DMS153 (cell line): ENCODE measurements at regions not wholly inside any gene's neighbourhood (a gene's known extent, or its start where the extent isn't known, plus 50 kb on each side); places are given as distances from the start of the nearest gene placed in this dataset.
"Not testable (repeated sequence)": the region's sequence is repeated elsewhere in the genome, so short reads cannot be mapped to it uniquely, and the experiment has no call there.

ENCODE experiments used
- DNase-seq: peaks from one replicate; lab custom pipeline; 2025; lab: John Stamatoyannopoulos, UW

GRCh38 chr5:103993031-103993430, 430.4 kb upstream of the NUDT12 start:
- no peak for DNase-seq

DNA sequence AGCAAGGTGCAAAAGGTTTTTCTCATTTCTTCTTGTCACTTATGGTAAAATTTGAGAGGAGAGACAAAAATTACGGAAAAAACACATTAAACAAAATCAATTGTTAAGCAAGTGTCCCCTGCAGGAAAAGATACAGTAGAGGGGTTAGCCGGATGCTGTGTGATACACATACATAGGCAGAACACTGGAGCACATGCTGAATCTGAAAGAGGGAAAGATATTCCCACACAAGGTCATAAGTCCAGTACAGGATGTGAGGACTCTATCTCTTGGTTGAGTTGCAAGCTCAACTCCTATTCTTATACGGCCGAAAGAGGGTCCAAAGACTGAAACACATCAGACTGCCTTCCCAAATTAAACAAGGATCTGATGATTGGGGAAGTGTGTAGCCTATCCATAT, 427.5 kb upstream of the NUDT12 start:
- DNase-seq = no peak

DNA sequence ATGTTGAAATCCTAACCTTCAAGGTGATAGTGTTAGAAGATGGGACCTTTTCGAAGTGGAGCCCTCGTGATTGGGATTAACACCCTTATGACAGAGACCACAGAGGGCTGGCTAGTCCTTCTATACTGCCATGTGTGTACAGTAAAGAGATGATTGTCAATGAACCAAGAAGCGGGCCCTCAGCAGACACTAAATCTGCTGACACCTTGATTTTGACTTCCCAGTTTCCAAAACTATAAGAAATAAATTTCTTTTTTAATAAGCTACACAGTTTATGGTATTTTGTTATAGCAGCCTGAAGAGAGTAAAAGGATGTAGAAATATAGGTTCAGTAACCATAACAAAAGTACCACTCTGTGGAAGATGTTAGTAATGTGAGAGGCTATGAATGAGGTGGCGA, 419.0 kb upstream of the NUDT12 start:
- DNase-seq = no peak

DNA sequence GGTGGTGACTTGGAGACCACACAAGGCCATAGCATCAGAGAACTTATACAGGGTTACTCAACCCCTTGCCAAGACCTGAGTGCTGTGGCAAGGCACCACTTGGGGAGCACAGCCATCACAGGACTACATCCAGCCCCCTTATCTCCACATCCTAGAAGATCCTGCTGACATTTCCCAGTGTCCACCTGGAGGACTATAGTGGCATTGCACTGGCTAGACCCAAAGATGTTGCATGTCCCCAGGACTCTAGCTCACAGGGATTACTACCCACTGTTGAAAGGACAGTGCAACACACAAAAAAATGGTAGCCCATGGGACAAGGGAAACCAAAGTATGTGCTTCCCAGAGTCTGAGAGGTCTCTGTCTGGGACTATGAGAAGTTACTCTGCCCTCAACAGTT, 411.1 kb upstream of the NUDT12 start:
- DNase-seq = no peak

DNA sequence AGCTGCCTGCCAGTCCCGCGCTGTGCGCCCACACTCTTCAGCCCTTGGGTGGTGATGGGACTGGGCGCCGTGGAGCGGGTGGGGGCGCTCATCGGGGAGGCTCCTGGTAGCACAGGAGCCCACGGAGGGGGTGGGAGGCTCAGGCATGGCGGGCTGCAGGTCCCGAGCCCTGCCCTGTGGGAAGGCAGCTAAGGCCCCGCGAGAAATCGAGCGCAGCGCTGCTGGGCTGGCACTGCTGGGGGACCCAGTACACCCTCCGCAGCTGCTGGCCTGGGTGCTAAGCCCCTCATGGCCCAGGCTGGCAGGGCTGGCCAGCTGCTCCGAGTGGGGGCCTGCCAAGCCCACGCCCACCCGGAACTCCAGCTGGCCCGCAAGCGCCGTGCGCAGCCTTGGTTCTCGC, 403.7 kb upstream of the NUDT12 start:
- not testable (repeated sequence) for DNase-seq

GRCh38 chr5:103962023-103962422, 399.4 kb upstream of the NUDT12 start:
- no peak for DNase-seq

GRCh38 chr5:103953601-103954382, 391.2 kb upstream of the NUDT12 start:
- DNase-seq = no peak

GRCh38 chr5:103951776-103952175, 389.2 kb upstream of the NUDT12 start:
- peak; percentile 10 for DNase-seq

- DNase-seq = no peak
Observed at GRCh38 chr5:103943230-103943629, 380.6 kb upstream of the NUDT12 start.

- no peak for DNase-seq
Observed at GRCh38 chr5:103942587-103943186, 380.1 kb upstream of the NUDT12 start.

DNA sequence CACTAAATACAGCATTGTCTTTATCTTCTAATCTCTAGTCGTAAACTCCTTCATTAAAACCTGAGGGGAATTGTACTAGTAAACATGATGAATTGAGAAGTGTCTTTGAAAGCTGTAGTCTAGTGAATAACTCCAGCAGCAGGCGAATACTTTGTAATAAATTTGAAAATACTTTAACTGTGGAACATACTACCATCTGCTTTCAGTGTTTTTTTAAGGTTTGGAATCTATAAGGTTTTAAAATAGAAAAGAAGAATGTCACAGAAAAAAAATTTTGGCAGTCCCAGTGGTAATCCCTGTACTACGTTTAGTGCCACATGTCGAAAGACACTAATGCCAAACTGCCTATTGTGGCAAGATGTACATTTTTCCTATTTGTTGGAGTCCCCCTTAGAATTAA, 379.0 kb upstream of the NUDT12 start:
- DNase-seq = no peak

DNA sequence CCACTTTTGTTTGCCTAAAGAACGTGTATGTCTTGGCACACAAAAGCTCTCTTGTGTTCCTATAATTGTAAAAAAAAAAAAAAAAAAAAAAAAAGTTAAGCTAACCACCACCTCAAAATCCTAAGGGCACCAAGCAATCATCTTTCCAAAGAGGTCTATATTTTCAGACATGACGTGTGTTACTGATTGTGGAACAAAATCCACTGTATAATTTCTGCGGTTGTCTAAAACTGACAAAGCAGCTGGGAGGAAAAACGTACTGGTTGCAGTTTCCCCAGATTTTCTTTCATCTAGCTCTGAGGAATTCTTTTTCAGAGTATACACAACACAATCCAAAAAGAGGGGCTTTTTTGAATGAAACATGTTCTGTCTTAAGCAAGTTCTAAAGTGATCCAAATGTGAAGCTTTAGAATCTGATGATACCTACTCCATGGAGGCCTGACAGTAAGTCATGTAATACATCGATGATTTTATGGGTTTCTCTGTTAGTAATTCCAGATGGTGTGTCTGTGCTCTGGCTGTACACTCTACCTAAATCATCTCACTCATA, 375.6 kb upstream of the NUDT12 start:
- no peak for DNase-seq

DNA sequence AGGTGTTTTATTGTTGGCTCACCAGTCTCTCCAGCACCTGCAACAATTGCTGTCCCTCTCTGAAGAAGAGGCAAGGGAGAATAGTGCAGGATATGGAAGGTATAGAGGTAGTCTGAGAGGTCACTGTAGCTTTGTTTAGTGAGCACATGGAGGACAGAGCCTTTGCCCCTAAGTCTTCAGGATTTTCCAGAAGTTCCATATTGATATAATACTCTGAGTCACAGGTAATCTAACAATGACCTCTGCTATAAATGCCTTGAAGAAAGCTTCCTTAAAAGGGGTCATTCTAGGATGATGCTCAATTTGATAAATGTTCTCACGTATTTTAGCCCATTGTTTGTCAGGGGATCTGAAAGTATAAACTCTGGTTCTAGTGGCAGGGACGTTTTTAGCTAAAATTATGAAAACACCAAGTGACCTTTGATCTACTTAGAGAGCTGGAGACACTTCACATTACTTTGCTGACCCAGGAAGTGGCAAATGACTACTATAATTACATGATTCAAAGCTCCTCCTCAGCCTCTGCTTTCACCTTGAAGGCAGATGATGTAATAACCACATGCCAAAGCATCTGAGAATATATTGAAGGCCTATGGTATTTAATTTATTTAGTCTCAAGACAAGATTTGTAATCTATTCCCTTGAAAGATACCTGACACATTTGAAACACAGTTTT, 366.9 kb upstream of the NUDT12 start:
- DNase-seq = no peak

DNA sequence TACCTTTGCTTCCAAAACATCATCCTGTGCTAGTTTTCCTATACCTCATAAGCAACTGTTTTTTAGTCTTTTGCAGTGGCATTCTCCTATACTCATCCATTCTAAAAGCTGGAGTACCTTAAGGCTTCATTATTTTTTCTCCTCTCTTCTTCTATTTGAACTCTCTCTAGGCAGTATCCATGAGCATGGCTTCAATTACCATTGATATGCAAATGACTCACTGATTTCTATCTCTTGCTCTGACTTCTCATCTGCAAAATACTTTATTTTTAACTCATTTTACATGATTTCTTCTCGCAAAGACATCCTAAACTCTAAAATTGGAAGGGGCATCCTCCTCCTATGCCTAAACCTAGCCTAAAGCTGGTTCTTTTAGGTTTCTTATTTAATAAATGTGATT, 365.1 kb upstream of the NUDT12 start:
- no peak for DNase-seq

GRCh38 chr5:103923616-103924168, 361.1 kb upstream of the NUDT12 start:
- no peak for DNase-seq

DNA sequence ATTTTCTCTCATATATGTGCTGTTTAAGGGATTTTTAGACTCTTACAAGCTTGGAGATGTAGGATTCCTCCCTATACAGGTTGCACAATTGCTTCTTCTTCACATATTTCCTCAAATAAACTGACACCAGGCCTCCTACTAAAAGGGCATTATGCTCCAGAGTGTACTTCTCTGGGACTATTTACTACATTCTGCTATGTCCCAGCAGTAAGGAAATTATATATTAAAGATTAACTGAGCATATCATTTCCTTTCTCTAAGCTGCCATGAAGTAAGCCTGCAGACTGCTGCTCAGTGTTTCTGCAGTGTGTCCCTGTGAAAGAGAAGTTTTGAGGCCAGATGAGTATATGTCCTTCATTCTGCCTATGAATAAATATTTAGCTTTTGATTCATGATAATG, 356.9 kb upstream of the NUDT12 start:
- DNase-seq = no peak

DNA sequence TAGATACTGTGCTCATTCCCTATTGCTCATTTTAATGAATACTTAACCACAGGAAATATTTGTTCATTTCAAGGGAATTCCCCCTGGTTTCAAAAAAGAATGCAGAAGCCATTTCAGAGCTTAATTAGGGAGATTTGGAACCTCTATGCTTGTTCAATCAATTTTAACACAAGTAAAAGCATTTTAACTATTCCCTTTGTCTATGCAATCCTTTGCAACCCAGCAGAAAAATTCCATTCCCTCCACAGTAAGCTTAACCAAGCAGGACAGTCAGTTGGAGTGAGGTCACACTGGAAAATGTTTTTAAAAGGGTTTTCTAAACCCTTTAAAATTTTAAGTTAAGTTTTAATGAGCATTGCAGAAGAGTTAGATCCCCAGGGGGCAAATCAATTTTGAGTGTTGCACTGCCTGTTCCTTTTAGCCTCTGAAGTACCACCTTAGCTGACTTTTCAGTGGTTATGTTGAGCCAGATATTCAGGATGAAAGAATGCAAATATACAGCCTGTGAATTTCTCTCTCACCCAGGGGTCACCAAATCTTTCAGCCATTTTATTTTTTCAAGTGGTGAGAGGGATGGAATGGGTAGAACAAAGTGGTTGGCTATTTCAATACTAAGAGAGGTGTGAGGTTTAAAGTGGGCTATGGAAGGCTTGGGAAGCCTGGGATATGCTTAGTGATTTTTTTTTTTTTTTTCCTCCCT, 356.2 kb upstream of the NUDT12 start:
- DNase-seq = no peak

GRCh38 chr5:103915081-103915480, 352.5 kb upstream of the NUDT12 start:
- no peak for DNase-seq

GRCh38 chr5:103910786-103911185, 348.2 kb upstream of the NUDT12 start:
- DNase-seq = no peak

DNA sequence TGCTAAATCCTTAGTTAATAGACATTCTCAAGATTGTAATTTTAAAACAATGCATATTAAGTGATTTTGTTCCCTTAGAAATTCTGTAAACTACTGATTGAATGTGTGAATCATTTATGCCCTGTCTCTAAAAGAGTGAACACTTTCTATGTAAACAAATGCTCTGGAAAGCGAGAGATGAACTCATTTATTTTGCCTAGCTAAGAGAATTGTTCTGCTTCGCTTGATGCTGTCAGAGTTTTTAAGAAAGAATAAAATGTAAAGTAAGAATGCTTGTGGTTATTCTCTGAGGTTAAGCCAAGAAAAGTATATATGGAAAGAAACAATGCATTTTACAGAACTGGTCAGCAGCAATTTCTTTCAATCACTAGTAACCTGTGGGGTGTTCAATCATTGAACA, 347.4 kb upstream of the NUDT12 start:
- DNase-seq = no peak

DNA sequence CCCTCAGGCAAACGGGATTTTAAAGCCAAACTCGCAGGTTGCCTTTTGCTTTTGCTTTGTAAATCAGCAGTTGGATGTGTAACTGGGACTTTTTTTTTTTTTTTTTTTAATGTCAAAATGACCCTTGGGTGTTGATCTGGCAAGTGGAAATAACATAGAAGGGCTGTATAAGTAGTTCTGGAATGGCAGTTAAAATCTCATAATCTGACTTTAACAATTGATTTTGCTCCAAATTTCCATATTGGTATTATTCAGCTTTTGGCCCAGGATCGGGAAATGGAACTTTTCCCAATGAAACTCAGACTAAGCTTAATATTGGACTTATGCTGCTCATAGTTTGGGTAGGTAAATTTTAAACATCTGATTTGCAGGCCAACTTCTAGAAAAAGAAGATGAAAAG, 346.8 kb upstream of the NUDT12 start:
- DNase-seq = no peak
